ENCODE measurements at regions not wholly inside any gene's neighbourhood (a gene's known extent, or its start where the extent isn't known, plus 50 kb on each side); places are given as distances from the start of the nearest gene placed in this dataset.

DNA sequence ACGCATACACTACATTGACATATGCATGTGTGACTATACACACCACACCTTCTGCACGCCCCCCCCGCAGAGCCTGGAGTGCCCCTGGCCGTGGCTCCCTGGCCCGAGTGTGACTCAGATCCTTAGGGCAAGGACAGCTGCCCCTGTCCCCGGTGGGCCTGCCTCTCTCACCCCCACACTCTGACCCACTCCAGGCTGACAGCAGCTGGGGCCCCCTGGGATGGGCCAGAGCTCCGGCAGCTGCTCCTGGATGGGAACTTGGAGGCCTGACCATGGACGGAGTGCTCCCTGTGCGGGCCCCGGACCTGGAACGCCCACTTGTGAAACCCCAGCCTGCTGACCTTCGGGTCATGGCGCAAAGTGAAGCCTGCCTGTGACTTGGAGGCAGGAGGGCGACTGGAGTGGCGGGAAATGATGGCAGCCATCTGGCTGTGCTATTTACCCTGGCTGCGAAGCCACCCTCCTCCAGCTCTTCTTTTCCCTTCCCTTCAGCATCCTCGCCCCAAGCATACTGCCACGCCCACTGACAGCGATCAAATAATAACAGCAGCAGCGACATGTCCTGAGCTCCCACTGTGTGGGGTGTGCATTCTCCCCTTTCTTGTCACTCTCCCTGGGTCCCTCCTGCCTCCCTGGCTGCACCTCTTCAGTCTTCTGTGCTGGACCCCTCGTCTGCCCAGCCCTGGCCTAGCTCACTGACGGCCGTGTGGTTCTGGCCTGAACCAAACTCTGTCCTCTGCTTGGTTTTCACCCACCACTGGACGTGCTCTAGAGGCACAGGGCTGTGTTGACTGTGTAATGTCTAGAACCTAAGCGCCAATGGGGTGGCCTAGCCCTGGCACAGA lies 90.7 kb upstream of the MEF2A start:
- DNase-seq (ENCODE audit: low spot score) (no peak), ATAC-seq (ENCODE audit: low FRiP score) (no peak)
- TF ChIP-seq, protein P1, sequence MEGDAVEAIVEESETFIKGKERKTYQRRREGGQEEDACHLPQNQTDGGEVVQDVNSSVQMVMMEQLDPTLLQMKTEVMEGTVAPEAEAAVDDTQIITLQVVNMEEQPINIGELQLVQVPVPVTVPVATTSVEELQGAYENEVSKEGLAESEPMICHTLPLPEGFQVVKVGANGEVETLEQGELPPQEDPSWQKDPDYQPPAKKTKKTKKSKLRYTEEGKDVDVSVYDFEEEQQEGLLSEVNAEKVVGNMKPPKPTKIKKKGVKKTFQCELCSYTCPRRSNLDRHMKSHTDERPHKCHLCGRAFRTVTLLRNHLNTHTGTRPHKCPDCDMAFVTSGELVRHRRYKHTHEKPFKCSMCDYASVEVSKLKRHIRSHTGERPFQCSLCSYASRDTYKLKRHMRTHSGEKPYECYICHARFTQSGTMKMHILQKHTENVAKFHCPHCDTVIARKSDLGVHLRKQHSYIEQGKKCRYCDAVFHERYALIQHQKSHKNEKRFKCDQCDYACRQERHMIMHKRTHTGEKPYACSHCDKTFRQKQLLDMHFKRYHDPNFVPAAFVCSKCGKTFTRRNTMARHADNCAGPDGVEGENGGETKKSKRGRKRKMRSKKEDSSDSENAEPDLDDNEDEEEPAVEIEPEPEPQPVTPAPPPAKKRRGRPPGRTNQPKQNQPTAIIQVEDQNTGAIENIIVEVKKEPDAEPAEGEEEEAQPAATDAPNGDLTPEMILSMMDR (IDR thresholded peaks at IDR 0.05) = no peak

DNA sequence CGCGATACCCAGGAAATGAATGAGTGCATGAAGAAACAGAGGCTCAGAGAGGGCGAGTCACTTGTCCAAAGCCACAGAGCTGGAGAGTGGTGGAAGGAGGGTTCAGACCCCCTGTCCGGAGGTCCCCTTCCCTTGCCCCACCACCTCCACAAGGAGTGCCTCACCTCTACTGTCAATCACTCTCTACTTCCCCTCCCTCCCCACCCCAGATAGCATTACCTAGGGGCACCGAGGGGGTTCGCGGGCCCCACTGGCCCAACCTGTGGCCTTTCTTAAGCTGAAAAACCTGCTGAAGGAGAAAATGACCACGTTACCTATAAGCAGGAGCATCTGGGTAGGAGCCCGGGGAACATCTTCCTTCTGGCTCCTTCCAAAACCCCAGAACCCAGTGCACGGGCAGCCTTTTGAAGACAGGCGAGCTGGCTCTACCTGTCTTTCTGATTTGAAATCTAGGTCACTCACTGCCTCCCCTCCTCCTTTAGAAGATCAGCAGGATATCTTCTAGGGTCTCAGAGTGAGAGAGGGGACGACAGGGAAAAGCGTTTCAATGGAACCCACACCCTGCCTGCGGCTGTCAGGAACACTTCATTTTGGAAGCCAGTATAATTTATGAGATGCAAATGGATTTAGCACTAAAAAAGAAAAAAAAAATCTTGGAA lies 89.9 kb upstream of the MEF2A start:
- no peak for DNase-seq (ENCODE audit: low spot score)
- TF ChIP-seq, protein P1 (IDR thresholded peaks at IDR 0.05) = no peak
- ATAC-seq (ENCODE audit: low FRiP score) = no peak

DNA sequence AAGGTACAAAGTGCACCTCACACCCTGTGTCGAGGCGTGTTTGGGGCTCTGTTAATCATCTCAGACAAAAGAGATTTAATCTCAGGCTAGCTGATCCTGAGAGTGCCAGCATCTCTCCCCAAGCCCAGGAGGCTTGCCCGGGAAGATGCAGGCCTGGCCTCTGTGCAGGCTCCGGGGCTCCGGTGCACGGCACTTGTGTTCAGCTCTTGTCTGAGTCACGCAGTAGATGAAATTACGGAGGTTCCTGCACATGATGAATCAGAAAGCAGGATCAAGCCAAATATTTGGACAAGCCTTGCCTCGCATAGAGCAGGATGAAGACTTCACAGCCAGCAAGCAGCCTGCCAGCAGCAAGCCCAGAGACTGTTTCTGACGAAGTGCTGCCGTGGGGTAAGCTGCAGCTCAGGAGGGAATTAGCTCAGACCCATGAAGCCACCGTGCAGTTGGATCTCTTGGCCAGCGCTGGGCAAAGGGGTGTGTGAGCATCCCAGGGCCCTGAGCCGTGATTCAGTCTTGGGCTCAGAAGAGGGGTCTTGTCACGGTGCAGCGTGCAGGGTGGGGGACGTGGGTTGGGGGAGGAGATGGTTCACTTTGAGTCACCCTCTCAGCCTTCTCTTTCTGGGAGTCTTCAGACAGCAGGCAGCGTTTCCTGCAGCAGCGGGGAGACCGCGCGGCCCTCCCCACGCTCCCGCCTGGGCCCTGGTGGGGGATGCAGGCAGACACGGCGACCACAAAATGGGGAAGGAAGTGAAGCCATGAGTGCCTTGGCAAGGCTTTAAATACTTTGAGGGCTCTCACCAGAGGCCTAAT lies 89.2 kb upstream of the MEF2A start:
- DNase-seq (ENCODE audit: low spot score) = no peak
- TF ChIP-seq, protein P1 (IDR thresholded peaks at IDR 0.05) = no peak
- peak; percentile 90 for ATAC-seq (ENCODE audit: low FRiP score)

DNA sequence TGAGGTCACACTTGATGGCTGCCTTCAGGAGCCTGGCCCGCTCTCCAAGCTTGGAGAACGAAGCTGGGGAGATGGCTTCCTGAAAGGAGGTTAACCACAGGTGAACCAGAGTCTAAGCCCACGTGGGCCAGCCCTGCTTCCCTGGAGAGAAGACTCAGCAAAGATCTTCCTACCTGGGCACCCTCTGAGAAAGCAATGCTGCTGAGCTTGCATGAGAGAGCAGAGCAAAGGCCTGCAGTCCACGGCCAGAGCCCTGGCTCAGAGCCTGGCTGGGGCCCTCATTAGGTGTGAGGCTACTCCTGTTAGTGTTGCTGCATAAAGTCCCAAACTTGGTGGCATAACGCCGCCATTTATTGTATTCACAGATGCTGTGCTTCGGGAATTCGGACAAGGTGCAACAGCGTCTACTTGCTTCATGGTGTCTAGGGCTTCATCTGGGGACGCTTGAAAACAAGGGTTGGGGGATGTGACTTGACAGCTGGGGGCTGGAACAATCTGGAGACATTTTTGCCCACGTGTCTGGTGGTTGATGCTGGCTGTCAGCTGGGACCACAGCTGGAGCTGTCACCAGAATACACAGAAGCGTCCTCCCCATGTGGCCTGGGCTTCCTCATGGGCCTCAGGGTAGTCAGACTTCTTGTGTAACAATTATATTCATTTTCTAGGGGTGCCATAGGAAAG lies 87.9 kb upstream of the MEF2A start:
- TF ChIP-seq, protein P1 (IDR thresholded peaks at IDR 0.05) = no peak
- no peak for ATAC-seq (ENCODE audit: low FRiP score)
- no peak for DNase-seq (ENCODE audit: low spot score)

DNA sequence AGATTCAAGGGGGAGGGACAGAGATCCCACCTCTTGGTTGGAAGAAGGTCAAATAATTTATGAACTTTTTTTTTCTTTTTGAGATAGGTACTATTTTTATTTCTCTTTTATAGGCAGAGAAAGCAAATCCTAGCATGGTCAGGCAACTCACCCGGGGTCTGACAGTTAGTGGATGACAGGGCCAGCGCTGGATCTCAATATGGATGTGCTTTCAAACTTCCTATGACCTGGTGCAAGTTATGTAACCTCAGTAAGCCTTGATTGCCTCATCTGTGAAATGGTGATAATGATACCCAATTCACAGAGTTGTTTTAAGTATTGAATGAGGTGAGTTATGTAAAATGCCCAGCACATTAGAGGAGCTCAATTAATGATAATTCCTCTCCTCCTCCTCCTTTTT lies 86.8 kb upstream of the MEF2A start:
- ATAC-seq (ENCODE audit: low FRiP score) (no peak), DNase-seq (ENCODE audit: low spot score) (no peak)
- TF ChIP-seq, protein P1 (IDR thresholded peaks at IDR 0.05) = no peak

DNA sequence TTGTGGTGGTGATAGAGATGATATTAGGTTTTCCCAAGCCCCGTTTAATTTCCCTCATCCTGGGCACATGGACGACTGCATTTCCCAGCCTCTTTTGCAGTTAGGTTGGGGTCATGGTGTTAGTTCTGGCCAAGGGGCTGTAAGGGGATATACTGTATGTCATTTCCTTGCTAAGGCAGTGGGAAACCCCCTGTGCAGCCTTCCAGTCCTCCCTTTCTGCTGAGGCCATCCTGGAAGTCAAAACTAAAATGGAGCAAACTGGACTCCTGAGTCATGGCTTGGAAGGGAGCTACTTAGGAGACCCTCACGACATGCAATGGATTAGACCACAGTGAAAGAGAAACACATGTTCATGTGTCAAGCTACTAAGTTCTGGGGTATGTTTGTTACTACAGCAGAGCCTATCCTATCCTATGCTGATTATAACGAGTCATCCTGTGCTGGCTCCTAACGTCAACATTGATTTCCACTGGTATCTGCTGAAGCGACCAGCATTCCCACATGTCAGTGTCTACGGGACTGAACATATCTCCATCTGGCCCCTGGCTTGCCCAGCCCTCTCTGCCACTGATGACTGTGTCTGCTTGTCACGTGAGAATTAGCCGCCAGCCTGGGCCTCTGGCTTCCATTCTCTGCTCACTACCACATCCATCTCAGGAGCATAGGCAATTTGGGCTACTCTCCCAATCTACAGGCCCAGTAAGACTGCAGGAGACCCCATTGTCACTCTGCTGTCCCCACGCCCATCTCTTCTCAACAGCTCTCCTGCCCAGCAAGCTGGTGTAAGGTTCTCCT lies 85.6 kb upstream of the MEF2A start:
- DNase-seq (ENCODE audit: low spot score) (no peak), ATAC-seq (ENCODE audit: low FRiP score) (no peak)
- TF ChIP-seq, protein P1 (IDR thresholded peaks at IDR 0.05) = no peak

Measured in omental fat pad (tissue), 3 donors.